OCI-LY1 (cell line): ENCODE measurements at regions not wholly inside any gene's neighbourhood (a gene's known extent, or its start where the extent isn't known, plus 50 kb on each side); places are given as distances from the start of the nearest gene placed in this dataset.
"Not testable (repeated sequence)": the region's sequence is repeated elsewhere in the genome, so short reads cannot be mapped to it uniquely, and the experiment has no call there.

ENCODE experiments used
- H2AFZ ChIP-seq: fragments of 200-600 bp; sonication (generic), shearing (Covaris generic); 2 replicates; pipeline ENCODE4 v1.6.0; 2014; ENCODE audit warnings: antibody characterized with exemption, mild to moderate bottlenecking, low read length
- H3F3A ChIP-seq: fragments of 200-600 bp; sonication (generic), shearing (Covaris generic); 2 replicates; pipeline ENCODE4 v1.6.0; 2014; ENCODE audit warnings: mild to moderate bottlenecking, antibody characterized with exemption, low read length, moderate library complexity; ENCODE audit not compliant: insufficient read depth
- H3K27ac ChIP-seq: fragments of 200-600 bp; sonication (generic); 2 replicates; pipeline ENCODE4 v1.5.1; 2014; ENCODE audit warnings: low read length, mixed run types, mild to moderate bottlenecking, low read depth; ENCODE audit not compliant: poor library complexity, severe bottlenecking
- H3K27me3 ChIP-seq: fragments of 200-600 bp; sonication (generic); 2 replicates; pipeline ENCODE4 v1.6.0; 2014; ENCODE audit warnings: antibody characterized with exemption, mild to moderate bottlenecking, low read length, moderate library complexity; ENCODE audit not compliant: insufficient read depth
- H3K36me3 ChIP-seq: fragments of 200-600 bp; sonication (generic); 2 replicates; pipeline ENCODE4 v1.6.1; 2014; ENCODE audit warnings: mild to moderate bottlenecking, antibody characterized with exemption, low read length, moderate library complexity, mixed read lengths; ENCODE audit not compliant: insufficient read depth
- H3K4me1 ChIP-seq: fragments of 200-600 bp; sonication (generic); 2 replicates; pipeline ENCODE4 v1.5.1; 2014; ENCODE audit warnings: mild to moderate bottlenecking, low read length, moderate library complexity; ENCODE audit not compliant: insufficient read depth, severe bottlenecking
- H3K4me2 ChIP-seq: fragments of 200-600 bp; sonication (generic), shearing (Covaris generic); 2 replicates; pipeline ENCODE4 v1.6.1; 2014; ENCODE audit warnings: low read length
- H3K4me3 ChIP-seq: fragments of 200-600 bp; sonication (generic); 2 replicates; pipeline ENCODE4 v1.5.1; 2014; ENCODE audit warnings: low read length, low read depth, mild to moderate bottlenecking, mixed read lengths; ENCODE audit not compliant: poor library complexity, severe bottlenecking
- H3K79me2 ChIP-seq: fragments of 200-600 bp; shearing (Covaris generic); 2 replicates; pipeline ENCODE4 v1.6.1; 2016; ENCODE audit warnings: mixed run types, low read length, mixed read lengths; ENCODE audit not compliant: insufficient read depth
- H3K9ac ChIP-seq: fragments of 200-600 bp; sonication (generic), shearing (Covaris generic); 2 replicates; pipeline ENCODE4 v1.6.1; 2014; ENCODE audit warnings: mild to moderate bottlenecking, low read length, mixed read lengths
- H3K9me2 ChIP-seq: fragments of 200-600 bp; sonication (generic), shearing (Covaris generic); 2 replicates; pipeline ENCODE4 v1.6.1; 2014; ENCODE audit warnings: low read depth, mild to moderate bottlenecking, low read length, mixed read lengths
- H3K9me3 ChIP-seq: fragments of 200-600 bp; shearing (Covaris generic); 2 replicates; pipeline ENCODE4 v1.6.1; 2014; ENCODE audit warnings: low read length, mixed read lengths
- H4K20me1 ChIP-seq: fragments of 200-600 bp; sonication (generic), shearing (Covaris generic); 2 replicates; pipeline ENCODE4 v1.6.0; 2016; ENCODE audit warnings: mild to moderate bottlenecking, low read length; ENCODE audit not compliant: insufficient read depth
- EZH2 ChIP-seq: fragments of 200-600 bp; sonication (generic), shearing (Covaris generic); IDR thresholded peaks from 2 replicates; pipeline ENCODE4 v1.8.0; 2017; ENCODE audit warnings: borderline replicate concordance, mixed run types, mild to moderate bottlenecking, antibody characterized with exemption, low read length, moderate library complexity, mixed read lengths
- TF ChIP-seq, protein P1 (sequence below): fragments of 200-600 bp; sonication (generic), shearing (Covaris generic); IDR thresholded peaks from 2 replicates; pipeline ENCODE4 v1.5.1; 2017; ENCODE audit warnings: mild to moderate bottlenecking, antibody characterized with exemption, low read length, moderate library complexity, mixed read lengths

GRCh38 chr14:30410986-30411385, 148.0 kb upstream of the G2E3 start:
- Histone ChIP-seq H3K27me3 (no peaks in the 10 kb centered on the region), H4K20me1 (no peaks in the 10 kb centered on the region), H3K9me2 (no peaks in the 10 kb centered on the region), H3K4me2 (no peak overlapping the region), H2AFZ (no peak overlapping the region), H3K36me3 (no peaks in the 10 kb centered on the region), H3K27ac (no peak overlapping the region), H3K9ac (no peak overlapping the region), H3K4me1 (no peaks in the 10 kb centered on the region), H3K4me3 (no peak overlapping the region), H3K79me2 (no peaks in the 10 kb centered on the region), H3K9me3 (no peaks in the 10 kb centered on the region), H3F3A (no peaks in the 10 kb centered on the region)
- no peak for TF ChIP-seq EZH2
- TF ChIP-seq, protein P1, sequence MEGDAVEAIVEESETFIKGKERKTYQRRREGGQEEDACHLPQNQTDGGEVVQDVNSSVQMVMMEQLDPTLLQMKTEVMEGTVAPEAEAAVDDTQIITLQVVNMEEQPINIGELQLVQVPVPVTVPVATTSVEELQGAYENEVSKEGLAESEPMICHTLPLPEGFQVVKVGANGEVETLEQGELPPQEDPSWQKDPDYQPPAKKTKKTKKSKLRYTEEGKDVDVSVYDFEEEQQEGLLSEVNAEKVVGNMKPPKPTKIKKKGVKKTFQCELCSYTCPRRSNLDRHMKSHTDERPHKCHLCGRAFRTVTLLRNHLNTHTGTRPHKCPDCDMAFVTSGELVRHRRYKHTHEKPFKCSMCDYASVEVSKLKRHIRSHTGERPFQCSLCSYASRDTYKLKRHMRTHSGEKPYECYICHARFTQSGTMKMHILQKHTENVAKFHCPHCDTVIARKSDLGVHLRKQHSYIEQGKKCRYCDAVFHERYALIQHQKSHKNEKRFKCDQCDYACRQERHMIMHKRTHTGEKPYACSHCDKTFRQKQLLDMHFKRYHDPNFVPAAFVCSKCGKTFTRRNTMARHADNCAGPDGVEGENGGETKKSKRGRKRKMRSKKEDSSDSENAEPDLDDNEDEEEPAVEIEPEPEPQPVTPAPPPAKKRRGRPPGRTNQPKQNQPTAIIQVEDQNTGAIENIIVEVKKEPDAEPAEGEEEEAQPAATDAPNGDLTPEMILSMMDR, result no peak

DNA sequence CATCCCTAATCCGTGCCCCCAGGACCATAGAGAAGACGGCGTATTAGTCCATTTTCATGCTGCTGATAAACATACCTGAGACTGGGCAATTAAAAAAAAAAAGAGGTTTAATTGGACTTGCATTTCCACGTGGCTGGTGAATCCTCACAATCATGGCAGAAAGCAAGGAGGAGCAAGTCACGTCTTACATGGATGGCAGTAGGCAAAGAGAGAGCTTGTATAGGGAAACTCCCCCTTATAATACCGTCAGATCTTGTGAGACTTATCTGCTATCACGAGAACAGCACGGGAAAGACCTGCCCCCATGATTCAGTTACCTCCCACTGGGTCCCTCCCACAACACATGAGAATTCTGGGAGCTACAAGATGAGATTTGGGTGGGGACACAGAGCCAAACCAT, 145.8 kb upstream of the G2E3 start:
- H3K36me3 ChIP-seq, H3K4me2 ChIP-seq, H2AFZ ChIP-seq, H3K9ac ChIP-seq, H3K9me3 ChIP-seq, H3K27ac ChIP-seq, H3K4me1 ChIP-seq, H4K20me1 ChIP-seq, H3K27me3 ChIP-seq, H3K9me2 ChIP-seq, H3F3A ChIP-seq, H3K79me2 ChIP-seq, H3K4me3 ChIP-seq: not testable (repeated sequence)

DNA sequence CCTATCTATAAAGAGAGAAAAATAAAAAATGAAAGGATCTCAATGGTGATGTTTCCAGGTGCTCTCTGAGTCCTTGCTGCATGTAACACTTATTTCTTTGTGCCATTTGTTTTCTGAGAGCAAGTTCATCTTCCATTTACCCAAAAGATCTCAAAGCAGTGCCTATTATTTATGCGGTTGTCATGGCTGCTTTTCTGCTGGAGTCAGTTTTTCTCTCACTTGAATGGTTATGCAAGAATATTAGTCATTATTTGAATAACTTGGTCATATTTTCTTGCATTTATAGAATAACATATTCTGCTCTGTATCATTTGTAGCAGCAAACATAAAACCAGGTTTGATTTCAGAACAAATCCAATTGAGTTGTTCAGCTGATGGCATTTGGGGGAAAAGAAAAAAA, 141.8 kb upstream of the G2E3 start:
- H2AFZ ChIP-seq, result no peak overlapping the region

GRCh38 chr14:30417999-30418398, 141.0 kb upstream of the G2E3 start:
- H3K4me2 ChIP-seq, result no peak overlapping the region
- no peak overlapping the region for H3K4me3 ChIP-seq
- H3K9me3 ChIP-seq, result no peaks in the 10 kb centered on the region
- TF ChIP-seq, protein P1, result no peak
- TF ChIP-seq EZH2, result no peak
- no peaks in the 10 kb centered on the region for H3F3A ChIP-seq
- no peak overlapping the region for H3K9ac ChIP-seq
- no peak overlapping the region for H3K27ac ChIP-seq
- H3K9me2 ChIP-seq, result no peaks in the 10 kb centered on the region
- no peaks in the 10 kb centered on the region for H3K4me1 ChIP-seq
- H3K27me3 ChIP-seq, result no peaks in the 10 kb centered on the region
- no peaks in the 10 kb centered on the region for H3K36me3 ChIP-seq
- H3K79me2 ChIP-seq, result no peaks in the 10 kb centered on the region
- no peaks in the 10 kb centered on the region for H4K20me1 ChIP-seq
- no peak overlapping the region for H2AFZ ChIP-seq

More for the DNA sequence above, 141.8 kb upstream of the G2E3 start:
- Histone ChIP-seq H3K9ac (no peak overlapping the region), H3K27ac (no peak overlapping the region), H4K20me1 (no peaks in the 10 kb centered on the region), H3K9me3 (no peaks in the 10 kb centered on the region), H3K27me3 (no peaks in the 10 kb centered on the region), H3K79me2 (no peaks in the 10 kb centered on the region), H3K4me1 (no peaks in the 10 kb centered on the region), H3K9me2 (no peaks in the 10 kb centered on the region), H3F3A (no peaks in the 10 kb centered on the region), H3K4me2 (no peak overlapping the region), H3K4me3 (no peak overlapping the region), H3K36me3 (no peaks in the 10 kb centered on the region)
- TF ChIP-seq, protein P1, result no peak
